RWPE2 (cell line): ENCODE measurements at regions not wholly inside any gene's neighbourhood (a gene's known extent, or its start where the extent isn't known, plus 50 kb on each side); places are given as distances from the start of the nearest gene placed in this dataset.
A peak's percentile ranks its signal among the peaks of the same experiment; 100 is the strongest.

Experiments
- ATAC-seq: fragments of 200-7000 bp; cut with Tn5 transposase; 3 replicates; pipeline ENCODE4 v1.9.1; 2021; ENCODE audit warnings: low read depth
- DNase-seq: peaks from one replicate; pipeline ENCODE4 v3.0.0-alpha.2; 2020; ENCODE audit warnings: low spot score
- H3K27ac ChIP-seq: fragments of 450-650 bp; 2 replicates; pipeline ENCODE4 v1.5.1; 2017; ENCODE audit warnings: mild to moderate bottlenecking; ENCODE audit not compliant: poor library complexity, severe bottlenecking
- H3K27me3 ChIP-seq: fragments of 250-450 bp; sonication (Bioruptor Pico); 2 replicates; pipeline ENCODE4 v1.5.1; 2021; ENCODE audit warnings: mild to moderate bottlenecking, moderate library complexity; ENCODE audit not compliant: insufficient read depth, poor library complexity, severe bottlenecking
- H3K36me3 ChIP-seq: fragments of 250-450 bp; sonication (Bioruptor Pico); 2 replicates; pipeline ENCODE4 v1.5.1; 2020; ENCODE audit warnings: low read depth, mild to moderate bottlenecking, moderate library complexity
- H3K4me1 ChIP-seq: fragments of 250-450 bp; sonication (Bioruptor Pico); 2 replicates; pipeline ENCODE4 v1.5.1; 2021; ENCODE audit warnings: mild to moderate bottlenecking, moderate library complexity; ENCODE audit not compliant: insufficient read depth, poor library complexity, severe bottlenecking
- H3K4me3 ChIP-seq: fragments of 250-450 bp; sonication (Bioruptor Pico); 2 replicates; pipeline ENCODE4 v1.5.1; 2021; ENCODE audit warnings: mild to moderate bottlenecking, moderate library complexity; ENCODE audit not compliant: severe bottlenecking
- H3K9me3 ChIP-seq: fragments of 250-450 bp; sonication (Bioruptor Pico); 2 replicates; pipeline ENCODE4 v1.5.1; 2021; ENCODE audit warnings: mild to moderate bottlenecking, moderate library complexity; ENCODE audit not compliant: severe bottlenecking
- TF ChIP-seq, protein P1 (sequence below): fragments of 450-650 bp; IDR thresholded peaks from one replicate; pipeline ENCODE4 v1.5.1; 2017; ENCODE audit warnings: mild to moderate bottlenecking, moderate library complexity; ENCODE audit not compliant: poor library complexity, severe bottlenecking

DNA sequence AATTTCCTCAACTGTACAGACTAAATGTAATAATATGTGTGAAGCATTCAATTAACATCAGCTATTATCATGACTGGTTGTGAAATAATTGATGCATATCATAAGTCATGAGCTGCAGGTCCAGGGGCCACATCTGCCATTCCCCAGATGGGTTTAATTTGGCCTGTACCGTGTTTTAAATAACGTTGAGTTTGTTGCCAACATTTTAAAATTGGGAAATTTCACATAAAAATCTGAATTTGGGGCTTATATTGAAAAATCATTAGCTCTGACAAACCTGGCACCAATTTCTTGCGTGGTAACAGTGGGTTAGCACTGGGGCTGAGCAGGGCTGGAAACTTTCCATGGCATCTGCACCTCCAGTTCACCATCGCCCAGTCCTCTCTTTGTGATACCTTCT lies 193.9 kb downstream of the SNX19 start:
- Histone ChIP-seq H3K9me3 (no peaks in the 10 kb centered on the region), H3K27ac (no peak overlapping the region), H3K4me3 (no peak overlapping the region), H3K4me1 (no peaks in the 10 kb centered on the region), H3K27me3 (no peaks in the 10 kb centered on the region), H3K36me3 (no peaks in the 10 kb centered on the region)
- ATAC-seq (no peak), DNase-seq (no peak)
- TF ChIP-seq, protein P1, sequence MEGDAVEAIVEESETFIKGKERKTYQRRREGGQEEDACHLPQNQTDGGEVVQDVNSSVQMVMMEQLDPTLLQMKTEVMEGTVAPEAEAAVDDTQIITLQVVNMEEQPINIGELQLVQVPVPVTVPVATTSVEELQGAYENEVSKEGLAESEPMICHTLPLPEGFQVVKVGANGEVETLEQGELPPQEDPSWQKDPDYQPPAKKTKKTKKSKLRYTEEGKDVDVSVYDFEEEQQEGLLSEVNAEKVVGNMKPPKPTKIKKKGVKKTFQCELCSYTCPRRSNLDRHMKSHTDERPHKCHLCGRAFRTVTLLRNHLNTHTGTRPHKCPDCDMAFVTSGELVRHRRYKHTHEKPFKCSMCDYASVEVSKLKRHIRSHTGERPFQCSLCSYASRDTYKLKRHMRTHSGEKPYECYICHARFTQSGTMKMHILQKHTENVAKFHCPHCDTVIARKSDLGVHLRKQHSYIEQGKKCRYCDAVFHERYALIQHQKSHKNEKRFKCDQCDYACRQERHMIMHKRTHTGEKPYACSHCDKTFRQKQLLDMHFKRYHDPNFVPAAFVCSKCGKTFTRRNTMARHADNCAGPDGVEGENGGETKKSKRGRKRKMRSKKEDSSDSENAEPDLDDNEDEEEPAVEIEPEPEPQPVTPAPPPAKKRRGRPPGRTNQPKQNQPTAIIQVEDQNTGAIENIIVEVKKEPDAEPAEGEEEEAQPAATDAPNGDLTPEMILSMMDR, result no peak

DNA sequence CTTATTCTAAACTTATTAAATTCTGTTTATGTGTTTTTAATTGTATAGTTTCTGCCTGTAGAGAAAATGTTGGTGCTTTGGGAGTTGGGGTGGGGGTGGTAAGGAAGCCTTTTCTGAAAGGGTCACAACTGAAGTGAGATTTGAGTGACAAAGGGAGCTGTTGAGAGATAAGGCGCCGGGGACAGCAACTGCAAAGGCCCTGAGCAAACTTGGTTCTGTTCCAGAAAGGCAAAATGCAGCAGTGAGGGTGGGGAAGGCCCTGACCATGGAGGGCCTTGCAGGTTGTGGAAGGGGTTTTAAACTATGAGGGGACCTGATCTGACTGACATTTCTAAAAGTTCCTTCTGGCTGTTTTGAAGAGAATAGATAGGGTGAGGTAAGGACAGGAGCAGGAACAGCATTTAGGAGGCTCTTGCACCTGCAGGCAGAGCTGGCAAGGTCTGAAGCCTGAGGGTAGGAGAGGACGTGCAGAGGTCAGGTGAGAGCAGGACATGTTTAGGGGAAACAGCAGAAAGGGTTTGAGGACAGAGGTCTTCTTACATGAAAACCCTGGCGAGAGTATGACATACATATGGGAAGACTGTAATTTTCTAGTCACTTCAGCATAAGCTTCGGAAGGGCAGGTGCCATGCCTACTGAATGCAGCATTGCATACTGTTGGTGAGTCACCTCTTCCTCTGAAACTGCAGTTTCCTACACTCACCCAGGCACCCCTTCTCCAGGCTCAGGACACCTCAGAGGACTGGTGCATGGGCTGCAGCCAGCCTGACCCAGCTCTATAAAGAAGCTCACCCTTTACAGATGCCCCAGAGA lies 190.7 kb downstream of the SNX19 start:
- Histone ChIP-seq H3K4me3 (no peak overlapping the region), H3K27ac (no peak overlapping the region)

DNA sequence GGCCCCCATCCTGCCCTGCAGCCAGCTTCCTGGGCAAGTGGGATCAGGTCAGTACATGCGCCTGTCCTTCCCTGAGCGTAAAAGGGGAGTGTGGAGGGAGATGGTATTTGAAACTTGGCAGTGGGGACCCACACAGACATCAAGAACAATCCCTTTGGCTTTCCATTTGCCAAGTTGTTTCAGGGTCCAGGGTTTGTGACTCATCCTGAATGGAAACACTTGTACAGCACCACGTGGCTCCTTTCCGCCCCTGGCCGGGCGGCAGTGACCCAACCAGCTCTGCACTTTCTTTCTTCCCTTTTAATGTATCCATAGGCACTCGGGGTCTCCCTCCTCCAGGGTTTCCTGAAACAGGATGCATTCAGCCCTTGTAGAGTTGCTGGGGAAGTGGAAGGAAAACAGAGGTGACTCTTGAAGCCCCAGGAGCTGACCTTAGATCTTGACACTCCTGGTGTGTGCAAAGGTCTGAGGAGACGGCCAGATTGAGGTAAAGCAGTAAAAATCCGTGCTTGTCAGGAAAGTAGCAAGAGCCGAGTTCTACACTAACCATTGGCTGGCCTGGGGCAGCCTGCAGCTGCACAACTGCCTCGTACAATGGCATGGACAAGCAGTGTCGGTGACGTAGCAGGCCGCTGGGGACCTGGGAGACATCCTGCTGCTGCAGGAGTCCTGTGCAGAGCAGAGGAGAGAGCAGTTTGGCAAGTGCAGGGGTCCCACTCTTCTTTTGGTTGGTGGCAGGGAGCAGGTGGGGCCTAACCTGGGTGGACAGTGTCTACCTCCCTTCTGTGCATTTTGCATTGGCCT lies 189.8 kb downstream of the SNX19 start:
- H3K27ac ChIP-seq, result no peak overlapping the region
- no peaks in the 10 kb centered on the region for H3K36me3 ChIP-seq
- DNase-seq, result no peak
- no peaks in the 10 kb centered on the region for H3K4me1 ChIP-seq
- no peak for ATAC-seq
- H3K9me3 ChIP-seq, result peaks cover 11% of the 10 kb centered on the region
- no peaks in the 10 kb centered on the region for H3K27me3 ChIP-seq
- no peak overlapping the region for H3K4me3 ChIP-seq
- TF ChIP-seq, protein P1, result no peak

More for the DNA sequence above, 190.7 kb downstream of the SNX19 start:
- no peaks in the 10 kb centered on the region for H3K36me3 ChIP-seq
- DNase-seq (no peak), ATAC-seq (peak; percentile 58)
- no peaks in the 10 kb centered on the region for H3K4me1 ChIP-seq
- no peaks in the 10 kb centered on the region for H3K27me3 ChIP-seq
- TF ChIP-seq, protein P1, result no peak
- peaks cover 11% of the 10 kb centered on the region for H3K9me3 ChIP-seq

DNA sequence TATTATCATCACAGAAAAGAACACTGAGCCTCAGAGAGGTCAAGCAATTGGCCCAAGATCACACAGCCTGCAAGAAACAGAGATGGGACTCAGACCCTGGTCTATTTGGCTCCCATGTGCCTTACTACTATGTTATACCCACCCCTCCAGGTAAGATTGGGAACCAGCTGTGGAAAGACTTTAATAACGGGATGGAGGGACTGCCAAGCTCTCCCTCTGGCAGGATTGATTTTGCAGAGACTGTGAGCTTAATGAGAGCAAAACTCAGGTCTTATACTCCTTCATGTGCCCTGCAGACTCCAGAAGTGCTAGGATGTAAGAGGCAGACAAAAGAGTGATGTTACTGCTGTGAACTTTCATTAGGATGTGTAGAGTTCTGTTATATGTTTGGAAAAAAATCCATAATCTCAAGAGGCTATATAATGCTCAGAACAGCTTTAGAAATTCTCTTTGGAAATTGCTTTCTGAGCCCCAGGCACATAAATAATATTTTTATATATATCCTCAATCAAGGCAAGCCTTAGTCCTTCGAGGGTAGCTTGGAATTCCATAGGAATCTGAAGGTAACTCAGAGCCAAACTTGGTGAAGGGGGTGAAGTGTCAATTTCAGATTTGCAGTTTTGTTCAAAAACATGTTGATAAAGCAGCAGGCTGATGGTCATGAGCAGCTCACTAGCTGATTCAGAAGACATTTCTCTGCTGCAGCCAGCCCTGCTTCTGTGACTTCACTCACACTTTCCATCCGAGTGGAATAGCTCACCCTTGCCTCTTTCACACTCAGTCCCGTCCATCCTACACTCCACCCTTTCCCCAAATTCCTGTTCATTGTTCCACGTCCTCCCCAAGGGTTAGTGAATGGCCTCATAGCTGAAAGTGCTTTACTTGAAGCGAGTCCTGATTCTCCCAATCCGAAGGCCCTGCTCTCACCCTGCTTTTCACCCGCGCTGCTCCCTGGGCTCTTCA lies 188.8 kb downstream of the SNX19 start:
- Histone ChIP-seq H3K4me3 (no peak overlapping the region), H3K4me1 (no peaks in the 10 kb centered on the region), H3K9me3 (peaks cover 11% of the 10 kb centered on the region), H3K36me3 (no peaks in the 10 kb centered on the region), H3K27me3 (no peaks in the 10 kb centered on the region), H3K27ac (no peak overlapping the region)
- no peak for ATAC-seq
- TF ChIP-seq, protein P1, result no peak
- no peak for DNase-seq
